Fibroblast of mammary gland (primary cell): ENCODE measurements at regions not wholly inside any gene's neighbourhood (a gene's known extent, or its start where the extent isn't known, plus 50 kb on each side); places are given as distances from the start of the nearest gene placed in this dataset.

Experiments
- DNase-seq: peaks from one replicate; pipeline ENCODE4 v3.0.0-alpha.2; 2010; ENCODE audit warnings: low read depth
- H3K4me3 ChIP-seq: 2 replicates; pipeline ENCODE4 v1.5.1; 2011; ENCODE audit warnings: low read depth, mild to moderate bottlenecking, low read length, moderate library complexity; ENCODE audit not compliant: control insufficient read depth
- CTCF ChIP-seq: conservative IDR thresholded peaks from 2 replicates; pipeline ENCODE4 v1.5.1; 2011; ENCODE audit warnings: low read depth, low read length, inconsistent platforms; ENCODE audit not compliant: control insufficient read depth, insufficient read depth

GRCh38 chr9:95629585-95629984, 112.8 kb upstream of the PTCH1 start:
- DNase-seq: no peak
- TF ChIP-seq CTCF: no peak
- H3K4me3 ChIP-seq: no peak overlapping the region

GRCh38 chr9:95627802-95628201, 111.0 kb upstream of the PTCH1 start:
- TF ChIP-seq CTCF: no peak
- DNase-seq: no peak
- no peak overlapping the region for H3K4me3 ChIP-seq

- DNase-seq: no peak
- TF ChIP-seq CTCF: no peak
- H3K4me3 ChIP-seq: no peak overlapping the region
These were observed 110.3 kb upstream of the PTCH1 start for GRCh38 chr9:95626885-95627558.

GRCh38 chr9:95626341-95626740, 109.6 kb upstream of the PTCH1 start:
- DNase-seq: no peak
- no peak overlapping the region for H3K4me3 ChIP-seq
- TF ChIP-seq CTCF: no peak

- no peak for DNase-seq
- no peak for TF ChIP-seq CTCF
- no peak overlapping the region for H3K4me3 ChIP-seq
These were observed 106.9 kb upstream of the PTCH1 start for GRCh38 chr9:95623640-95624039.

GRCh38 chr9:95620722-95621121, 104.0 kb upstream of the PTCH1 start:
- no peak for TF ChIP-seq CTCF
- DNase-seq: no peak
- no peak overlapping the region for H3K4me3 ChIP-seq

- TF ChIP-seq CTCF: no peak
- H3K4me3 ChIP-seq: no peak overlapping the region
- DNase-seq: no peak
These were observed 103.5 kb upstream of the PTCH1 start for GRCh38 chr9:95620314-95620713.
